ENCODE measurements at regions not wholly inside any gene's neighbourhood (a gene's known extent, or its start where the extent isn't known, plus 50 kb on each side); places are given as distances from the start of the nearest gene placed in this dataset.
A peak's percentile ranks its signal among the peaks of the same experiment; 100 is the strongest.

- no peak for DNase-seq (ENCODE audit: low read depth)
Measured at GRCh38 chr15:58235961-58236360, 97.8 kb downstream of the AQP9 start.

- DNase-seq (ENCODE audit: low read depth) = no peak
Measured at GRCh38 chr15:58240191-58240932, 102.2 kb downstream of the AQP9 start.

GRCh38 chr15:58241872-58242271 lies 103.7 kb downstream of the AQP9 start:
- no peak for DNase-seq (ENCODE audit: low read depth)

GRCh38 chr15:58243070-58243469 lies 104.9 kb downstream of the AQP9 start:
- no peak for DNase-seq (ENCODE audit: low read depth)

GRCh38 chr15:58244536-58244935 lies 106.4 kb downstream of the AQP9 start:
- DNase-seq (ENCODE audit: low read depth) = no peak

DNA sequence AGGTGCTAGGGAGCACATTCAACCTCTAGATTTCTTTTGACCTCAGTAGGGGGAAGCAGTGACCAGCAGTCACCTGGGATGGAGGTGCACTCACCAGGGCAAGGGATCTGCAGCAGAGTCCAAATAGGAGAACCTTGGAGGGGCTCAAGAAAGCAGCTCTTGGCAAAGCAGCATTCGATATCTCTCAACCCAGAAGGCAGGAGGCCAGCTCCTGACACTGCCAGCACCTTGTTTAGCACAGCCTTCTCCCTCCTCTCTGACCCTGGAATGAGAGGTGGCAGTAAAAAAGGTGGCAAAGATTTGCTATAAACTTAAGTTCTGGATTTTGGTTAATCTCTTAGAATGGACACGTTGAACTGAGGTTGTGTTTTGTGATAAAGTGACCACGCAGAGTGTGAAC lies 107.9 kb downstream of the AQP9 start:
- DNase-seq (ENCODE audit: low read depth) = no peak

DNA sequence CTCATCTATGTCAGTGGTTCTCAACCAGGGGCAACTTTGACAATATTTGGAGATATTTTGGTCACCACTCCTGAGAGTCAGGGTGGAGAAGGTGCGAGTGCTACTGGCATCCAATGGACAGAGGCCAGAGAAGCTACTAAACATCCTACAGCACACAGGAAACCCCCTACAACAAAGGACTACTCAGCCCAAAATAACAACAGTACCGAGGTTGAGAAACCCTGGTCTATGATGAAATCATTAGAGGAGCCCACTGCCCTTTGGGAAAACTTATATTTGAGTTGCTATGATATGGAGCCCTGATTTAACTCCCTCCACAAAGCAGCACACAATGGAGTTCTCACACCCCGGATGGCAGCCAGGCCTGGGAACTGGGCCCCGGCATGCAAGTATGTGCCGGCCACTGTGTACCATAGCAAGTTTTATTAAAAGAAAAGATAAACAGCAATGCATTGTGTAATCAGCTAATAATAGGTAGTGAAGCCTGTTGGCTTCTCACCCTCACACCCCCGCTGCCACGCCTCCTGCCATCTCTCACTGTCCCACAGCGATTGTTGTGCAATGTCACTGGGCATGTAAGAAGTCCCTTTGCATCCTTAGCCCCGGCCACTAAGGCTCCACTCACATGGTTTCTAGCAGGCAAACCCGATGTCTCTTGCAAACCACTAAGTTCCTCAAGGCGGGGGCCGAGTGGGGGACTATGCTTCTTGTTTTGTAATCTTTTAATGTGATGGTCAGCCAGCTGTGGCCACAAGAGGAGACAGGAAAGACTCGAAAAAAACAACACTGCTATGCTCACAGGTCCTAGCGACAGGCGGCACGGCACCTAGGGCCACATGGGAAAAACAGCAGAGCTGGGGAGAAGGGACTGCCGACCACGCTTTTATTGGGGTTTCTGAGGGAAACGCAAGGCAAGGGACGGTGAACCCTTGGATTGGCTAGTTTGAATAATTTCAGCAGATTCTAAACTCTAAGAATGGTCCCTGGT lies 110.0 kb downstream of the AQP9 start:
- no peak for DNase-seq (ENCODE audit: low read depth)

DNA sequence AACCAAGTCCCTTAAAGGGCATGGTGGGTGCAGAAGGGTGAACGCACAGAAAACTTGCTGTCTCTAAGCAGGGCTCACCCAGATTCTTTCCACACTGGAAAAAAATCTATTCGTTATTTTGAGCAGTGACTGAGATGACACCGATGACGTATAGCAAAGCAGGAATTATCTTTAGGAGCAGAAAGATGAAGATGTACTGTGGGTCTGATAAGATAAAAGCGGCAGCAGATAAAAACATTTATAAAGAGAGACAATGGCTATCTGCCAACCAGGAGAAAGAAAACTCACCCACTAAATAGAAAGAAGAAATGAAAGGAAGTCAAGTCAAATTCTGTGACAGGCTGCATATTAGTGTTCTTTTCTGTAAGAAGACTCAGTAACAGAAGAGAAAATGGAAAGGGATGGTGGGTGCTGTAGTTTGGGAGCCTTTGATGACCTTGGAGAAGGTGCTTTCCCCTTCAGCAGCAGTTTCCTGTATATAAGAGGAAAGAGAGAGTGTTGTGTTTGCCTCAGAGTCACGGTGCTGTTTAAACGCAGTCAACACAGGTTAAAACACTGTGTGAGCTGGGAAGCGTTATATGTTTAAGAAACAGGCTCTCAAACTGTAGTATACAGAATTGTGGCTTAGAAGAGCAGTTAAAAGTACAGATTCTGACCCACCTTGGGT lies 111.6 kb downstream of the AQP9 start:
- no peak for DNase-seq (ENCODE audit: low read depth)

GRCh38 chr15:58252586-58253323 lies 114.6 kb downstream of the AQP9 start:
- no peak for DNase-seq (ENCODE audit: low read depth)

DNA sequence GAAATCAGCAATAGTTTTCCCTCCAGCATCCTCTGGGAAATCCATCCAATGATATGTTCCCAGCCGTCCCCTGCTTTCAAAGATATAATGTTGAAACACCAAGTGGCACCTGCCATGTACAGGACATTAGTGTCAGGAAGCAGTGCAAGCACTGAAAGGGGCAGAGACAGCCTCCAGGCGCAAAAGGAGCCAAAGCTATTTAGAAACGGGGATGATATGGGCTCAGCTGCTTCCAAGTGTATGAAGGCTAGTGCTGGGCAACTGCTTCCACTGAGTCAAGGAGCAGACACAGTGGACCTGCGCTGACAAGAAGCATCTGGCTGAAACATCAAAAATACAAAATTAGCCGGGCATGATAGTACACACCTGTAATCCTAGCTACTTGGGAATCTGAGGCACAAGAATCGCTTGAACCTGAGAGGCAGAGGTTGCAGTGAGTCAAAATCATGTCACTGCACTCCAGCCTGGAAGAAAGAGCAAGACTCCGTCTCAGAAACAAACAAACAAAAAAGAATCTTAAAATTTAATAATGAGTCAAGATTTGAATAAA lies 119.7 kb downstream of the AQP9 start:
- no peak for DNase-seq (ENCODE audit: low read depth)

GRCh38 chr15:58258501-58259292 lies 120.5 kb downstream of the AQP9 start:
- no peak for DNase-seq (ENCODE audit: low read depth)

DNA sequence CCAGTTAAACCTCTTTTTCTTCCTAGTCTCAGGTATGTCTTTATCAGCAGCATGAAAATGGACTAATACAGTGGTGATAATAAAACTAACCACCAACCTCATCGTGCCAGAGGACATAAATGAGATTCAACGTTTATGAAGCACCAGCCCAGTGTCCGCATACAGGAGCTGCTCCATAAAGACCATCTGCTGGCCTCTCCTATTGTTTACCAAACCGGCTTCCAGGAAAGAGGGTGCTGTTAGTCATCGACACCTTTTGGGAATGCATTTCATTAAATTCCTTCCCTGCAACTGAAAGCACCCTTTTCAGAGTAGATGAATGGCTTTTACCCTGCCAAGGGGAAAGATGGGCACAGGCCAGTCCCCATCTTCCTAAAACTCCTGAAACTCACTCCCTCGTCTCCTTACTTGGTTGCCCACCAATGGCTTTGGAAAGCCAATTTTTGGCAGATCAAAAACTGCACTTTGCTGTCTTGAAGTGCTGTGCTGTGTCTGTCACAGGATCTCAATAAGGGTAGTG lies 122.1 kb downstream of the AQP9 start:
- no peak for DNase-seq (ENCODE audit: low read depth)

DNA sequence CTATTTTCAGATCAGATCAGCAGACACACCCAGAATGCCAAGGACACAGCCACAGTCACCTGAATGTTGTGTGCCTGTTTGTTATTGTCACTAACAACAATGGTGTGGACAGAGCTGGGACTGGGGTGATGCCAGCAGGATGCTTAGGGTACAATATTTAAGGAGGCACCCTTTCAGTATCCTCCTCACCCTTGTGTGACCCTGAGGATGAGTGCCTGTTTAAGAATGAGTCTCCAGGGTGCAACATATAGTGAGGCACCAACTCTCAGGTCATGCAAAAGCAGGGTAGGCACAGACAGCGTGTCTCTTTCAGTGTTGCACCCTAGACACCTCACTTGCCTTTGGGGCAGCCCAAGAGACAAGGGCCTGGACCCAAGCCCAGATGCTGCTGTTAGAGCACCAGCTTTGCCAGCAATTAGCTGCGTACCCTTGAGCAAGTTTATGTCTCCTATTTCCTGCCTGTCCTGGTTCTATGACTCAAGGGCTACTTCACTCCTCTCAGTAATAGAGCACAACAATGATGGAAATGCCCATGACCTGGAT lies 122.6 kb downstream of the AQP9 start:
- DNase-seq (ENCODE audit: low read depth) = no peak

GRCh38 chr15:58261368-58261767 lies 123.2 kb downstream of the AQP9 start:
- no peak for DNase-seq (ENCODE audit: low read depth)

DNA sequence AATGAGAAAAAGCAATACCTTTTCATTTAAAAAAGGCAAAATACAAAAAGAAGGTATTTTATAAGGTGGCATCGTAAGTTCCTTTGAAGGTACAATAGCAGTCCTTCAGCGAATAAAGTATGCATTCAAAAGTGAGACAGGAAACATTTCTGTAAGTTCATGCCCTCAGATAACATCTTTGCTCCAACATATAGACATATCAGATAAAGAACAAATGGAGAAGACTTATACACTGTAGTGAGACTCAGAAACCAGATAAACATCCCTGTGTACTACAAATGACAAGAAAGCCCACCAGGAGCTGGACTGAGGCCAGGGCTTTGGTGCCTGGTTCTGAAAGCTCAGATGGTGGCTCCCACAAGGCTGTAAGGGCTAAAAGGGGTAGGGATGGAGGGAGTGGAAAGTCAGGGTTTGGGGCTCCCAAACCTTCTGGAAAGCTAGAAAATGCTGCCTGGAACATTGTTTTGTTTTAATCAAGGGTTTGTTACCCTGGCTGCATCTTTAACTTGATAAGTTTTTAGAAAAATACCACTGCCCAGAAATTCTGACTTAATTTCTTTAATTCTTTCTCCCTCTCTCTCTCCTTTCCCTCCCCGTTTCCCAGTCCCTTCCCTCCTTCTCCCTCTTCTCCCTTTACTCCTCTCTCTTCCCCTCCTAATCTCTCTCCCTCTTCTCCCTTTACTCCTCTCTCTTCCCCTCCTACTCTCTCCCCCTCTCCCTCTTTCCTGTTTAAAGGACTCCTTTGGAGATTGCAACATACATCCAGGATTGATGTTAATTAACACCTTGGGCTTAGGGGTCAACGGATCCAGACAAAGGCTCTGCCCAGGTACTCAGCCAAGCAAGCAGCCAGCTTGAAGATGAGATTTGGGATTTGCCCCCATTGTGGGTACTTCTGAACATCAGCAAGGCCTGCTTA lies 126.1 kb downstream of the AQP9 start:
- DNase-seq (ENCODE audit: low read depth) = no peak

- no peak for DNase-seq (ENCODE audit: low read depth)
Measured at GRCh38 chr15:58267051-58267450, 128.9 kb downstream of the AQP9 start.

DNA sequence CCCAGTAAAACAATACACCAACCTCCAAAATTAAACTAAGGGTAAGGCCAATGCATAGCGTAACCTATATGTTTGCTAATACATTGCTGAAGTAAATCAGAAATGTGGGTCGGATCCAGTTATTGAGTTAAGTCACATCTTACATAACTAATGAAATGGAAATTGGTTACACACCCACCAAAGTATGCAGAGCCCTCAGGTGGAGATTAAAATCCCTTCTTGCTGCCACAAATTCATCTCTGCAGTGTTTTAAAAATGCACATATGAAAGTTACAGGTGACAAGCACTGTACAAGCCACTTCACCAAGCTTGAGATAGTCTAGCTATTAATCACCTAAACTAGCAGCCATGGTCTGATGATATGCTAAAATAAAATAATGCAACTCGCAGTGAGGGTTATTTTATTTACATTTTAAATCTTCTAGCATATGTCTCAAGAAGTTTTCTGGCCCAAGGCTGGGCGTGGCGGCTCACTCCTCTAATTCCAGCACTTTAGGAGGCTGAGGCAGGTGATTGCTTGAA lies 130.6 kb downstream of the AQP9 start:
- DNase-seq (ENCODE audit: low read depth) = no peak

- DNase-seq (ENCODE audit: low read depth) = peak; percentile 8
Measured at GRCh38 chr15:58269455-58270414, 131.6 kb downstream of the AQP9 start.
